ENCODE measurements at regions not wholly inside any gene's neighbourhood (a gene's known extent, or its start where the extent isn't known, plus 50 kb on each side); places are given as distances from the start of the nearest gene placed in this dataset.
A peak's percentile ranks its signal among the peaks of the same experiment; 100 is the strongest.
"Not testable (repeated sequence)": the region's sequence is repeated elsewhere in the genome, so short reads cannot be mapped to it uniquely, and the experiment has no call there.

- no peak for DNase-seq
Measured at GRCh38 chr13:70789751-70790150, 681.5 kb upstream of the KLHL1 start.

GRCh38 chr13:70788074-70788473 lies 679.8 kb upstream of the KLHL1 start:
- no peak for DNase-seq

- no peak for DNase-seq
Measured at GRCh38 chr13:70784207-70784989, 676.1 kb upstream of the KLHL1 start.

GRCh38 chr13:70769817-70770216 lies 661.6 kb upstream of the KLHL1 start:
- DNase-seq: no peak

GRCh38 chr13:70758932-70759331 lies 650.7 kb upstream of the KLHL1 start:
- no peak for DNase-seq

- no peak for DNase-seq
Measured at GRCh38 chr13:70756088-70756487, 647.8 kb upstream of the KLHL1 start.

- DNase-seq: no peak
Measured at GRCh38 chr13:70755456-70755855, 647.2 kb upstream of the KLHL1 start.

GRCh38 chr13:70747262-70747661 lies 639.0 kb upstream of the KLHL1 start:
- no peak for DNase-seq

GRCh38 chr13:70746469-70746868 lies 638.2 kb upstream of the KLHL1 start:
- not testable (repeated sequence) for DNase-seq

- DNase-seq: no peak
Measured at GRCh38 chr13:70736622-70737317, 628.5 kb upstream of the KLHL1 start.

GRCh38 chr13:70732611-70733010 lies 624.4 kb upstream of the KLHL1 start:
- DNase-seq: no peak

GRCh38 chr13:70729369-70729768 lies 621.1 kb upstream of the KLHL1 start:
- DNase-seq: no peak

- peak; percentile 13 to 23 for DNase-seq
Measured at GRCh38 chr13:70723732-70724131, 615.5 kb upstream of the KLHL1 start.

- no peak for DNase-seq
Measured at GRCh38 chr13:70720386-70720785, 612.1 kb upstream of the KLHL1 start.

GRCh38 chr13:70714993-70715392 lies 606.7 kb upstream of the KLHL1 start:
- DNase-seq: no peak

- DNase-seq: no peak
Measured at GRCh38 chr13:70708775-70709174, 600.5 kb upstream of the KLHL1 start.

- DNase-seq: no peak
Measured at GRCh38 chr13:70703755-70704154, 595.5 kb upstream of the KLHL1 start.

GRCh38 chr13:70694996-70695715 lies 586.9 kb upstream of the KLHL1 start:
- no peak for DNase-seq

GRCh38 chr13:70668983-70669382 lies 560.7 kb upstream of the KLHL1 start:
- no peak for DNase-seq

- no peak for DNase-seq
Measured at GRCh38 chr13:70668293-70668692, 560.0 kb upstream of the KLHL1 start.

GRCh38 chr13:70666883-70667556 lies 558.8 kb upstream of the KLHL1 start:
- no peak for DNase-seq

Measured in right lung (tissue), 2 donors.